ENCODE measurements at regions not wholly inside any gene's neighbourhood (a gene's known extent, or its start where the extent isn't known, plus 50 kb on each side); places are given as distances from the start of the nearest gene placed in this dataset.
A peak's percentile ranks its signal among the peaks of the same experiment; 100 is the strongest.

DNA sequence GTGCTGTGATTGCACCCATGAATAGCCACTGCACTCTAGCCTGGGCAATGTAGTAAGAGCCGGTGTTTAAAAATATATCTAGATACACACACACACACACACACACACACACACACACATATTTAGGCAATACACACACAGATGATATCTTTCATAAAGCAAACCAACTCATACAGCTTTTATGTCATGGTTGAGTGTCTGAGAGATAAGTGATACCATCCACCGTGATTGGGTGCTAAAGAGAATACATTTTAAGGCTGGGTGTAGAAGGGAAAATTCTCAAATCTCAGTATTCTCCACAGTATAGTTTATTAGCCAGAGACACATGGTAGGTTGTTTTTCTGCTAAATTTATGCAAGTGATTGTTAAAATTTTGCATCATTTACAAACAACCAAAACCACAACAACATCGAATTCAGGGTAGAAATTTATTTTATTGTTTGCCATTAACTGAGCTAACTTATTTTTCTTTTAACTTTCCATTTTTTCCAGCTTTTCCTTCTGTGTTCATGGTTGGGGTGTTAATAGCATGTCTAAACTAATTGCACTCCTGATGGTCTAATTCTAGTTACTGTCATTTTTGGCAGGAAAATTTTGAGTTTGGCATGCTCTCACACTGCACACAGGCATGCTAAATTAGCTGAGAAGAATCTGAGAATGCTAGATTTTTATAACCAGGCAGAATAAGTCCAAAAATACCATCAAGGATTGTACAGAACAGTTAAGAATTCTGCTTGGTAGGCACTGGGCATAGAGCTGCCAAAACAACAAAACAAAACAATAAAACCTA is 57.9 kb upstream of the SYPL1 start:
- FAIRE-seq: no peak
- no peaks in the 10 kb centered on the region for H3K4me1 ChIP-seq (ENCODE audit: control insufficient read depth in 3 of 3, insufficient read depth in 2 of 3, low read depth in 1 of 3, low read length in 2 of 3)
- no peaks in the 10 kb centered on the region for H3K36me3 ChIP-seq (ENCODE audit: control insufficient read depth in 3 of 3, insufficient read depth in 2 of 3, low read depth in 1 of 3, low read length in 3 of 3)
- WGBS, 3 donors: 63 to 82% (median 80%) methylated on average over 3 of the region's 3 CpGs
- H3K4me3 ChIP-seq (ENCODE audit: low read depth in 1 of 3, low read length in 3 of 3): no peak overlapping the region
- no peaks in the 10 kb centered on the region for H3K27me3 ChIP-seq (ENCODE audit: control insufficient read depth in 3 of 3, insufficient read depth in 3 of 3, low read length in 3 of 3)
- no peak overlapping the region for H3K27ac ChIP-seq (ENCODE audit: low read depth in 1 of 3, low read length in 2 of 3)
- no peak for DNase-seq
- no peaks in the 10 kb centered on the region for H3K9me3 ChIP-seq (ENCODE audit: control insufficient read depth in 2 of 2, insufficient read depth in 1 of 2, low read depth in 1 of 2, low read length in 1 of 2)

DNA sequence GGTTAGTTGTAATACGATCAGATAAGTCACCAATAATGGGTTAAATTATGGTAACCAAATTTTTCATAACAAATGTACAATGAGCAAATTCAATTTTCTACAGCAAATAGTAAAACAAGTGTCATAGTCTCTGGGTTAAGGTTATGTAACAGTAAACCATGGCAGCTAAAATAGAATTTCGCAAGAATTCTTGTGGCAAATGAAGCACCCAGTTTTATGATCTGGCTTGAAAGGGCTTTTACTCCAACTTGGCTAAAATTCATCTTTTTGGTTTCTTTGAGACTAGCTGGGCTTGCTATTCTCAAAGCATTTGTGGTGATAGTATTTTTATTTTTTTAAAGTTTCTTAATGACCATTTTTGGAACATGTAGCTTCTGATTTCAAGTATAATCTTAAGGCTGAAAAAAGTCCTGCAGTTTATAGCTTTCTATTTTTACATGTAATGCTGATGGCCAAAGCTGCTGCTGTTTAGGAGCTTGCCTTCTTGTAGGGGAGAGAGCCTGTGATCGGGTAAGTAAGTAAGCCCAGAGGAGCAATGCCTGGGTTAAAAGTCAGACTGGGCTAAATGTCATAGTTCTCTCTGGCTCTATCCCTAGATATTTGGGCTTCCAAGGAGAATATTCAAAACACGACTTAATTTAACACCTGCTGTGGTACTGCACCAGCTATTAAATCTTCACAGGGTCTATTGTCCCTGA is 55.5 kb upstream of the SYPL1 start:
- Histone ChIP-seq H3K27me3 (ENCODE audit: control insufficient read depth in 3 of 3, insufficient read depth in 3 of 3, low read length in 3 of 3) (no peaks in the 10 kb centered on the region), H3K4me3 (ENCODE audit: low read depth in 1 of 3, low read length in 3 of 3) (no peak overlapping the region), H3K27ac (ENCODE audit: low read depth in 1 of 3, low read length in 2 of 3) (no peak overlapping the region), H3K4me1 (ENCODE audit: control insufficient read depth in 3 of 3, insufficient read depth in 2 of 3, low read depth in 1 of 3, low read length in 2 of 3) (no peaks in the 10 kb centered on the region), H3K36me3 (ENCODE audit: control insufficient read depth in 3 of 3, insufficient read depth in 2 of 3, low read depth in 1 of 3, low read length in 3 of 3) (no peaks in the 10 kb centered on the region), H3K9me3 (ENCODE audit: control insufficient read depth in 2 of 2, insufficient read depth in 1 of 2, low read depth in 1 of 2, low read length in 1 of 2) (peaks cover 0 to 7% of the 10 kb centered on the region in 2 donors)
- 73 to 78% (median 74%) methylated on average over 4 of the region's 4 CpGs for WGBS, 3 donors
- FAIRE-seq (no peak), DNase-seq (no peak)

DNA sequence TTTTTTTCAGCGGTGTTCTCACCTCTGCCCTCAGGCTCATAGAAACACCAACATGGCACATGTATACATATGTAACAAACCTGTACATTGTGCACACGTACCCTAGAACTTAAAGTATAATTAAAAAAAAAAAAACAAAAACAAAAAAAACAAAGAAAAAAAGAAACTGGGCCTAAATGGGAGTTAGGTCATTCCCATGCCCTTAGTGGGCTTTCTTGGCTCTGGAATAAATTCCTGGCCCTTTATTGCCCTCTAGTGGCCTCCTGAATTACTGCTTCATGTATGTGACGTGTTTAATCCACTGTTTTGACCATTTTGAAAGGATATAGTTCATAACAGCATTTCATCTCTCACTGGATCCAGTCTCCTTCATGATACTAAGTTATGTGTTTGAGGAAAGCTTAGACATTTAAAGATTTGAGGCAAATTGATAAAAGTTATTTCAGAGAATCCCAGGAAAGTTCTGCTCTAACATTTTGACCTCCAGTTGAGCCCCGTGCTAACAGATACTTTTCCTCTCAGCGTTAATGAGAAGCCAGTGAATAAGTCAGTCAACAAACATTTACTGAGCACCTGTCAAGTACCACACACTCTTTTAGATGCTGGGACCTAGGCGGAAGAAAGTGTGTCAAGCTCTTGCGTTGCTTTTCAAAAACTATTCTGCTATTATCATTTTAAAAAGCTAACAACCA is 54.7 kb upstream of the SYPL1 start:
- H3K27ac ChIP-seq (ENCODE audit: low read depth in 1 of 3, low read length in 2 of 3): no peak overlapping the region
- no peaks in the 10 kb centered on the region for H3K36me3 ChIP-seq (ENCODE audit: control insufficient read depth in 3 of 3, insufficient read depth in 2 of 3, low read depth in 1 of 3, low read length in 3 of 3)
- H3K4me1 ChIP-seq (ENCODE audit: control insufficient read depth in 3 of 3, insufficient read depth in 2 of 3, low read depth in 1 of 3, low read length in 2 of 3): no peaks in the 10 kb centered on the region
- H3K9me3 ChIP-seq (ENCODE audit: control insufficient read depth in 2 of 2, insufficient read depth in 1 of 2, low read depth in 1 of 2, low read length in 1 of 2): peaks cover 0 to 10% of the 10 kb centered on the region in 2 donors
- H3K4me3 ChIP-seq (ENCODE audit: low read depth in 1 of 3, low read length in 3 of 3): no peak overlapping the region
- 51 to 60% (median 51%) methylated on average over 7 of the region's 7 CpGs for WGBS, 3 donors
- FAIRE-seq: peak; percentile 30
- no peaks in the 10 kb centered on the region for H3K27me3 ChIP-seq (ENCODE audit: control insufficient read depth in 3 of 3, insufficient read depth in 3 of 3, low read length in 3 of 3)
- peak; percentile 66 to 68 for DNase-seq

DNA sequence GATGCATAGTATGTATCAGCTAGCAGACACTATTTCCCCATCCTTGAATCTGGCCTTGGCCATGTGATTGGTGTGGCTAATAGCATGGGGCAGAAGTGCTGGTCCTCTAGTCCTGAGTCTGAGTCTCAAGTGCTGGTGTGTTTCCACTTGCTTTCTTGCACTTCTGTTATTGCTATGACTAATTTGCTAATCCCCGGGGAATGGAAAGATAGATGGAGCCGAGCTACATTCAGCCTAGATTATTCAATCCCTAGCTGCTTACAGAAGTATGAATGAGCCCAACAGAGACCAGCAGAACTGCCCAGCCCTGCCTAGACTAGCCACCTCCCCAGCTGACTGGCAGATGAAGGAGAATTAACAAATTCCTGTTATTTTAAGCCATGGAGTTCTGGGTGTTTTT is 53.2 kb upstream of the SYPL1 start:
- FAIRE-seq (no peak), DNase-seq (no peak)
- WGBS, 3 donors: 55 to 61% (median 58%) methylated on average over 2 of the region's 2 CpGs
- Histone ChIP-seq H3K4me3 (ENCODE audit: low read depth in 1 of 3, low read length in 3 of 3) (no peak overlapping the region), H3K27me3 (ENCODE audit: control insufficient read depth in 3 of 3, insufficient read depth in 3 of 3, low read length in 3 of 3) (no peaks in the 10 kb centered on the region), H3K27ac (ENCODE audit: low read depth in 1 of 3, low read length in 2 of 3) (no peak overlapping the region), H3K36me3 (ENCODE audit: control insufficient read depth in 3 of 3, insufficient read depth in 2 of 3, low read depth in 1 of 3, low read length in 3 of 3) (no peaks in the 10 kb centered on the region), H3K4me1 (ENCODE audit: control insufficient read depth in 3 of 3, insufficient read depth in 2 of 3, low read depth in 1 of 3, low read length in 2 of 3) (no peaks in the 10 kb centered on the region), H3K9me3 (ENCODE audit: control insufficient read depth in 2 of 2, insufficient read depth in 1 of 2, low read depth in 1 of 2, low read length in 1 of 2) (peaks cover 0 to 10% of the 10 kb centered on the region in 2 donors)

DNA sequence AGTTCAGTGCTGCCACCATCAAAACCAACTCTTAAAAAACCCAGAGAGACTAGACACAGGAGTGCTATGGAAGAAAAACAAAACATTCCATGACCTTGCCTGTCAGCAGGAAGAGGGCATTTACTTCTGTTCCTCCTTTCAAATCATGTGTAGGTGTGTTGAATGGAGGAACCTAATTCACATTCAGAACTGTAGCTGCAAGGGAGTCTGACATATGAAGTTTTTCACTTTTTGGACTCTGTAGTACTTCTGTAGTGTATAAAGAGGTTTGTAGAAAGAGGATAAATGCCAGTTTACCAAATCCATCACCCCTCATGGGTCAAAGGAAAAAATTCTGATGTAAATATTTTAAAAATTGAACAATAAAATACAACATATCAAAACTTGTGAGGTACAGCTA is 51.1 kb upstream of the SYPL1 start:
- no peak overlapping the region for H3K4me3 ChIP-seq (ENCODE audit: low read depth in 1 of 3, low read length in 3 of 3)
- FAIRE-seq: no peak

More for the DNA sequence above, 51.1 kb upstream of the SYPL1 start:
- Histone ChIP-seq H3K9me3 (ENCODE audit: control insufficient read depth in 2 of 2, insufficient read depth in 1 of 2, low read depth in 1 of 2, low read length in 1 of 2) (peaks cover 0 to 10% of the 10 kb centered on the region in 2 donors), H3K36me3 (ENCODE audit: control insufficient read depth in 3 of 3, insufficient read depth in 2 of 3, low read depth in 1 of 3, low read length in 3 of 3) (no peaks in the 10 kb centered on the region), H3K4me1 (ENCODE audit: control insufficient read depth in 3 of 3, insufficient read depth in 2 of 3, low read depth in 1 of 3, low read length in 2 of 3) (no peaks in the 10 kb centered on the region), H3K27ac (ENCODE audit: low read depth in 1 of 3, low read length in 2 of 3) (no peak overlapping the region), H3K27me3 (ENCODE audit: control insufficient read depth in 3 of 3, insufficient read depth in 3 of 3, low read length in 3 of 3) (no peaks in the 10 kb centered on the region)
- no peak for DNase-seq
